LNCAP (cell line): ENCODE measurements at regions not wholly inside any gene's neighbourhood (a gene's known extent, or its start where the extent isn't known, plus 50 kb on each side); places are given as distances from the start of the nearest gene placed in this dataset.

Source experiments
- CTCF ChIP-seq: fragments of 450-650 bp; IDR thresholded peaks from 2 replicates; pipeline ENCODE4 v1.5.1; 2017; ENCODE audit warnings: mild to moderate bottlenecking

DNA sequence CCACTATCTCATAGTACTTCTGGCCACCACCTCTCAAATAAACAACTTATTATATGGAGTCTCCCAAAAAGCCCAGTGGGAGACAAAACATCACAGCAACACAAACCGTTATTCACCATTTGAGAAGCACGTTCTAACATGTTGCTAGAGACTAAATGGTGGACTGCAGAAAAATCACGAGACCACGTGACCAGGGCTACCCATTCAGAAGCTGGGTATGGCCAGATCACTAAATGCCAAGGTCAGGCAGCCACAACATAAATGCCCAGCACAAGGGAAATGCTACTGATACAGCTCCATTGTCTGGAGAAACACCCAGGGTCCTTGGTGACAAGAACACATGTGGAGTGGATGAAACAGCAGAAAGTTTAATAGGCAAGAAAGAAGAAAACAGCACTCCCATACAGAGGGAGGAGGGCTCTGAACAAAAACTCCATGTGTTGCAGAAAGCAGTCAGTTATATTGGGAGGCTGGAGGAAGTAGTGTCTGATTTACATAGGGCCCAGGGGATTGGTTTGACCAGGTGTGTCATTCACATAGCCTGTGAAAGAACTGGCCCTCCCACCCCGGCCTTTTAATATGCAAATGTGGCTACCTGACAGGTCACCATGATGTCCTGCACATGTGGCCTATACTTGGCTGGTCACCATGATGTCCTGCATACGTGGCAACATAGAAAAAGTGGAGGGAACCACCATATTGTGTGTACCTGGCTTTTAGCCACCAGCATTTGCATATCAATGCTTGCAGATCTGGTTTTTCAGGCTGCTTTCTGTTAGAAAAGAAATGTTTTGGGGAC is 97.2 kb downstream of the TRIM36 start:
- TF ChIP-seq CTCF = no peak

GRCh38 chr5:115070737-115071136 is 99.0 kb downstream of the TRIM36 start:
- no peak for TF ChIP-seq CTCF

DNA sequence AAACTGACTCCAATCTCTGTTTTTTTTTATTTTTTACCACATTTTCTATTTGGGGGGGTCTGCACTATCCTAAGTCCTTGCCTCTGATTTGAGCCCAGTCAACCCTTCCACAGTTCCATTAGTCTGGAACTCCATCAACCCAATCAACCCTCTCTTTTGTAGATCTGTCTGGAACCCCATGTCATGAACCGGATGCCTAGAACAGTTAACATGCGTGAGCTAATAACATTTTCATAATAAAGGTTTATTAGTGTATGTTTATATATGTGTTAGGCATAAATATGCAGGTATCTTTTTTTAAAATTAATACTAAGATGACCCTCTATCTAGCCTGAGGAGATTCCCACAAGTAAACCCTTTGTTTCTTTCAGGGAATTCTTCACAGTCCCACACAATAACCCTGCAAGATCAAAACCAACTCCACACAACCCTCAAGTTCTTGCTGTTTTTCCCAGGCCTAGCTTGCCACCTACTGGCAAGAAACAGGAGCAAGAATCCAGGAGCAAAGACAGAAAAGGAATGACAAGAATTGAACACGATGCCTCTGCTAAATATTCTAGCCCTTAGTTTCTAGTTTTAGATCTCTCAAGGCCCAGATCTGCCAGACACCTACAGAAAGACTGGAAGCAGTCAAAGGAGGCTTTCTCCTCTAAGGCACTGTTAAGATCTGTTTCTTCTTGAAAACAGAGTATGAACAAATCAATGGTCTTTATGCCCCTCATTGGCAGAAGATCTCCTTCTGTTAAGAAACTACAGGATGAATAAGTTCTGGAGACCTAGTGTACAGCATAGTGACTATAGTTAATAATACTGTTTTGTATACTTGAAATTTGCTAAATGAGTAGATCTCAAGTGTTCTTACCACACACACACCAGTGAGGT is 100.4 kb downstream of the TRIM36 start:
- peak; percentile 77 for TF ChIP-seq CTCF

DNA sequence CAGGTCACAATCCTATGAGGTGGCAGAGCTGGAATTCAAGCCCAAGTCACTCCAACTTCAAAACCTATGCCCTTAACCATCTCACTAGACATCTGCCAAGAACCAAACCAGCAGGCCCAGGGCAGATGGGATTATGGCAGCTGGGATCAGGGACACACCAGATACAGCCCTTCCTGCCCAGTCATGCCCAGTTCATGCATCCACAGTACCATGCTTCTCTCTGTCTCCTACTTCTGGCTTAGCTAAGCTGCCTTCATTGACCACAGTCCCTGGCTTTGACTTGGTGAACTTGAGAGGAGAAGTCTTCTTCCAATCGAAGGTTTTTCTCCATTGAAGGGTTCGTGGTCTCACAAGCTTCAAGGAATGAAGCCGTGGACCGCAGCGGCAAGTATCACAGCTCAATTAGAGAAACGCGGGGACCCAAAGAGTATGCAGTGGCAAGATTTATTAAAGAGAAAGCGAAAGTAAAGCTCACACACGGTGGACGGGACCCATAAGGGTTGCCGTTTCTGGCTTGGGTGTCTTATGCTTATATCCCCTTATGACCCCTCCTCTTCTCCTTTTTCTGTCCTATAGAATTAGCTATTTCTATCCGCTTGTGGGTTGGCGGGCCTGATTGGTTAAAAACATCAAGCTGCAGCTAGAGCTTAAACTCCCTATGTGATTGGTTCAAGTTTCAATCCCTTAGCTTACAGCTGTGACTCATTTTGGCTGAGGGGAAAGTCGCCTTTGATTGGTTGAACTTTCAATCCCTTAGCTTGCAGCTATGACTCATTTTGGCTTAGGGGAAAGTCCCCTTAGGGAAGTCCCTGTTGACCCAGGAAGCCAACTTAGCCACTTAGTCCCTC is 101.2 kb downstream of the TRIM36 start:
- TF ChIP-seq CTCF = no peak

DNA sequence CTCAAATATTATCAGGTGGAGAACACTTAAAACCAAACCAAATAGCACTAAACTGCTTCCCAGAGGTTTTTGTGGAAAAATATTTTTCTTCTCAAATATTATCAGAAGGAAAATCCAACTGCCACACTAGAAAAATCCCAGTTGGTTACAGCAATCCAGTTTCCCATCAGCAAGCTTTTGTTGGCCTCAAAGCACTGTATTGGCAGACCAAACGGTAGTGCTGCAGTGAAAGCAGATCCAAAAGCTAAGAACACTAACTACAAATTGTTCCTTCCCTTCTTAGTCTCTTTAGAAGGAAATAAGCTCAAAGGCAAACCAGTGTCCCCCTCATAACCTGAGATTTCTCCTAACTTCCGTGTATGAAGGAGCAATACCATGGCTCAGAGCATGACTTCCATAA is 105.3 kb downstream of the TRIM36 start:
- no peak for TF ChIP-seq CTCF

GRCh38 chr5:115054387-115054951 is 115.2 kb downstream of the TRIM36 start:
- TF ChIP-seq CTCF = no peak

DNA sequence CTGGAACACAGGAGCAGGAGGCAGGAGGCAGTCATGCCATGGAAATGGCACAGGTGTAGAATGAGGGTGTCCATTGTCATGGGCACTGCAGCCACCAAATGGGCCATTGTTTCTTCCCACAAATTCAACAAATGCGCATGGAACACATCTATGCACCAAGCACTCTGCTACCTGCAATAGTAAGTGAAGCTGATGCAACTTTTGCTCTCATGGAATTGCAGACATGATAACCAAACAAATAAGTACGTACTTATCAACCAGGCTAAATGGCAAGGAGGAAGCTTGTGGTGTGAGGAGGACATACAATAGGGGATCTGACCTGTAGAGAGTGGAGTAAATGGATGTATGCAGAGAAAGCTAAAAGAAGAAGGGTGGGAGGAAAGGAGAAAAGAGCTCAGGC is 116.8 kb downstream of the TRIM36 start:
- TF ChIP-seq CTCF = no peak
